HG02943 (cell line): ENCODE measurements at regions not wholly inside any gene's neighbourhood (a gene's known extent, or its start where the extent isn't known, plus 50 kb on each side); places are given as distances from the start of the nearest gene placed in this dataset.
"Not testable (repeated sequence)": the region's sequence is repeated elsewhere in the genome, so short reads cannot be mapped to it uniquely, and the experiment has no call there.

Experiments
- ATAC-seq: cut with Tn5 transposase; IDR thresholded peaks from one replicate; pipeline ENCODE4 v1.9.1; 2021; ENCODE audit warnings: mild to moderate bottlenecking, low read depth, moderate library complexity; ENCODE audit not compliant: unreplicated experiment

GRCh38 chr6:169923468-169924464 is 172.3 kb downstream of the ERMARD start:
- no peak for ATAC-seq

GRCh38 chr6:169921853-169922824 is 170.7 kb downstream of the ERMARD start:
- no peak for ATAC-seq

- no peak for ATAC-seq
These were observed 169.8 kb downstream of the ERMARD start for GRCh38 chr6:169921217-169921616.

GRCh38 chr6:169920359-169921020 is 169.1 kb downstream of the ERMARD start:
- no peak for ATAC-seq

- ATAC-seq = no peak
These were observed 167.6 kb downstream of the ERMARD start for GRCh38 chr6:169918954-169919549.

- no peak for ATAC-seq
These were observed 167.0 kb downstream of the ERMARD start for GRCh38 chr6:169918239-169918953.

GRCh38 chr6:169917153-169917552 is 165.7 kb downstream of the ERMARD start:
- no peak for ATAC-seq

GRCh38 chr6:169915769-169916550 is 164.5 kb downstream of the ERMARD start:
- ATAC-seq = no peak

GRCh38 chr6:169913745-169914144 is 162.3 kb downstream of the ERMARD start:
- not testable (repeated sequence) for ATAC-seq

- ATAC-seq = no peak
These were observed 161.7 kb downstream of the ERMARD start for GRCh38 chr6:169913096-169913638.

- no peak for ATAC-seq
These were observed 161.1 kb downstream of the ERMARD start for GRCh38 chr6:169912266-169913095.

- no peak for ATAC-seq
These were observed 160.1 kb downstream of the ERMARD start for GRCh38 chr6:169911264-169912263.

GRCh38 chr6:169909113-169909512 is 157.7 kb downstream of the ERMARD start:
- no peak for ATAC-seq

GRCh38 chr6:169908403-169908933 is 157.0 kb downstream of the ERMARD start:
- no peak for ATAC-seq

GRCh38 chr6:169907419-169908115 is 156.1 kb downstream of the ERMARD start:
- ATAC-seq = no peak
